Vagina (tissue), 2 donors: ENCODE measurements at regions not wholly inside any gene's neighbourhood (a gene's known extent, or its start where the extent isn't known, plus 50 kb on each side); places are given as distances from the start of the nearest gene placed in this dataset.

Experiments
- CTCF ChIP-seq, 3 experiments: fragments of 450-650 bp in 2 of 3; fragments of 200-600 bp in 1 of 3; sonication (generic) in 1 of 3; IDR thresholded peaks; one replicate each; pipeline ENCODE4 v1.5.1; 2017 to 2019; ENCODE audit warnings: antibody characterized with exemption in 3 of 3, mild to moderate bottlenecking in 2 of 3, moderate library complexity in 2 of 3
- POLR2A ChIP-seq, 2 donors: fragments of 450-650 bp; IDR thresholded peaks; one replicate each; pipeline ENCODE4 v1.6.1; 2017; ENCODE audit warnings: antibody characterized with exemption in 2 of 2, mild to moderate bottlenecking in 2 of 2, moderate library complexity in 2 of 2
- POLR2AphosphoS5 ChIP-seq, 2 donors: sonication (generic); formaldehyde crosslinking; IDR thresholded peaks; one replicate each; pipeline ENCODE4 v1.9.0; 2017; ENCODE audit warnings: antibody characterized with exemption in 2 of 2, mild to moderate bottlenecking in 2 of 2, low read depth in 1 of 2; ENCODE audit not compliant: insufficient read depth in 1 of 2

- no peak for TF ChIP-seq CTCF (IDR thresholded peaks at IDR 0.05)
- TF ChIP-seq POLR2AphosphoS5 (IDR thresholded peaks at IDR 0.05; ENCODE audit: insufficient read depth in 1 of 2, low read depth in 1 of 2): no peak
- no peak for TF ChIP-seq POLR2A (IDR thresholded peaks at IDR 0.05)
These were observed 64.5 kb upstream of the EPCAM start for GRCh38 chr2:47304654-47305053.
